Astrocyte of the cerebellum (primary cell): ENCODE measurements at regions not wholly inside any gene's neighbourhood (a gene's known extent, or its start where the extent isn't known, plus 50 kb on each side); places are given as distances from the start of the nearest gene placed in this dataset.

Experiments used
- DNase-seq: peaks from one replicate; pipeline ENCODE4 v3.0.0-alpha.2; 2011; ENCODE audit warnings: low read depth
- H3K4me3 ChIP-seq: 2 replicates; pipeline ENCODE4 v1.5.1; 2011; ENCODE audit warnings: mild to moderate bottlenecking, low read depth, low read length, moderate library complexity
- in situ Hi-C: cut with HindIII; loops from 2 replicates; pipeline ENCODE4 v1.10.0; 2017; ENCODE audit warnings: low sequenced_read_pairs
- TF ChIP-seq, protein P1 (sequence below): IDR thresholded peaks from 2 replicates; pipeline ENCODE4 v1.5.1; 2012; ENCODE audit warnings: low read length, low read depth, moderate library complexity, mild to moderate bottlenecking; ENCODE audit errors: missing control alignments

GRCh38 chr1:5746611-5747425 lies 245.4 kb downstream of the NPHP4 start:
- in situ Hi-C loops: no loop called here
- no peak overlapping the region for H3K4me3 ChIP-seq
- no peak for DNase-seq
- TF ChIP-seq, protein P1, sequence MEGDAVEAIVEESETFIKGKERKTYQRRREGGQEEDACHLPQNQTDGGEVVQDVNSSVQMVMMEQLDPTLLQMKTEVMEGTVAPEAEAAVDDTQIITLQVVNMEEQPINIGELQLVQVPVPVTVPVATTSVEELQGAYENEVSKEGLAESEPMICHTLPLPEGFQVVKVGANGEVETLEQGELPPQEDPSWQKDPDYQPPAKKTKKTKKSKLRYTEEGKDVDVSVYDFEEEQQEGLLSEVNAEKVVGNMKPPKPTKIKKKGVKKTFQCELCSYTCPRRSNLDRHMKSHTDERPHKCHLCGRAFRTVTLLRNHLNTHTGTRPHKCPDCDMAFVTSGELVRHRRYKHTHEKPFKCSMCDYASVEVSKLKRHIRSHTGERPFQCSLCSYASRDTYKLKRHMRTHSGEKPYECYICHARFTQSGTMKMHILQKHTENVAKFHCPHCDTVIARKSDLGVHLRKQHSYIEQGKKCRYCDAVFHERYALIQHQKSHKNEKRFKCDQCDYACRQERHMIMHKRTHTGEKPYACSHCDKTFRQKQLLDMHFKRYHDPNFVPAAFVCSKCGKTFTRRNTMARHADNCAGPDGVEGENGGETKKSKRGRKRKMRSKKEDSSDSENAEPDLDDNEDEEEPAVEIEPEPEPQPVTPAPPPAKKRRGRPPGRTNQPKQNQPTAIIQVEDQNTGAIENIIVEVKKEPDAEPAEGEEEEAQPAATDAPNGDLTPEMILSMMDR: no peak

DNA sequence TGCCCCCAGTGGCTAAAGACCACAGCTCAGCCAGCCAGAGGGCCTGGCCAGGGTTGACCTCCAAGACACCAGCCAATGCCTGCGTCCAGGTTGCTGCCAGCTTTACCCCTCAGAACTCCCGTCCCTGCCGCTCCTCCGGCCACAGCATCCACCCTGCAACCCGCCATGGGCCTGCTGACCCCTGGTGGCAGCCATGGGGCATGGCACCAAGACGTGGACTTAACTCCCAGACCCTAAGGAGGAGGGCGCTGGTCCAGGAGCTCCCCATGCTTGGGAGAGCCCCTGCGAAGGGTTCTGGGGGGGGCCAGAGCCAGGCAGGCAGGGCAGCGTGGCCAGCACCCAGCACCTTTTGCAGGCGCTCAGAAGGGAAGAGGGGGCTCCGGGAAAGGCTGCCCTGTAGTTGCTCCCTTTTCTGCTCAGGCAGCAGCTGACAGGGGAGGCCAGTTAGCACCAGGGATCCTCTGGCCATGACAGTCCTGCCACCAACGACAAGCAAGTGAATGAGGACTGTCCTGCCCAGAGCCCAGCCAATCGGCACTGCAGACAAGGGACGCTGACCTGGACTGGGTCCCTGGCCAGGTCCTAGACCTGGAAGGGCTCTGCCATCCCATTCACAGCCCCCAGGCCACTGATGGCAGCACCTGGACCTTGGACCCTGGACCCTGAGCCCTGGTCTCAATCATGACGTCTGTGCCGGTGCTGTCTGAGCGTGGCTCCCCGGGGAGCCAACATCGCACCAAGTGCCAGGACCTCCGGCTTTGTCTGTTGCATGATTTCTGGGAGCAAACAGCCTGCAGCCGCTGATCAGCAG lies 246.2 kb downstream of the NPHP4 start:
- no peak overlapping the region for H3K4me3 ChIP-seq
- peak; percentile 24 for DNase-seq
- in situ Hi-C loops: no loop called here
- TF ChIP-seq, protein P1: peak; percentile 94

- H3K4me3 ChIP-seq: no peak overlapping the region
- in situ Hi-C loops: no loop called here
- no peak for DNase-seq
- TF ChIP-seq, protein P1: no peak
Measured at GRCh38 chr1:5744911-5745799, 247.1 kb downstream of the NPHP4 start.

- no peak for DNase-seq
- in situ Hi-C loops: no loop called here
- no peak overlapping the region for H3K4me3 ChIP-seq
- TF ChIP-seq, protein P1: no peak
Measured at GRCh38 chr1:5744341-5744740, 247.9 kb downstream of the NPHP4 start.

DNA sequence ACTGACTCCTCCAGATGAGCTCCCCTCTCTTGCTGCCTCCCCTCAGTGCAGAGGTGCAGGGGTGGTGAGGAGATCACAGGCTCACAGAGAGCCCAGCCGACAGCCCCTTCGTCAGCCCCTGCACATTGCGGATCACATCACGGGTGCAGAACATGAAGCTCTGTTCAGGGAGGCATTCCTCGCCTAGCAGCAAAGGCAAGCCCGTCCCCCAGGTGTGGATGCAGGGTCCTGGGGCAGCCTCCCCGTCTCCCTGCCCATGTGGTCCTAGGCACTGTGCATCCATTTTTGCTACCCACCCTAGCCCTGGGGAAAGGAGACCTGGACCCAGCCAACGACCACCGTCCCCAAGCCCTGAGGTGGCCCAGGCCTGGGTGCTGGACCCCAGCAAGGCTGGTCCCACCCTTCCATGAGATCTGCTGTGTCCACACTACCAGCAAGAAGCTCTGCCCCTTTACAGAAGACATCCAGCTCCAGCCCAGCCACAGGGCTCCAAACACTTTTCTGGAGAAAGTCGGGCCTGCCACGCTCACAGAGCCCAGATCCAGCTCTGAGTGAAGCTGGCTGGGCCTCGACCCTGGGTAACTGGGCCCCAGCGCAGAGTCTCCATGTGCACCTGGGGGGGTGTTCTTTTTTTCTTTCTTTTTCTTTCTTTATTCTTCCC lies 248.7 kb downstream of the NPHP4 start:
- in situ Hi-C loops: no loop called here
- DNase-seq: no peak
- H3K4me3 ChIP-seq: no peak overlapping the region
- TF ChIP-seq, protein P1: no peak
